T-cell (primary cell): ENCODE measurements at regions not wholly inside any gene's neighbourhood (a gene's known extent, or its start where the extent isn't known, plus 50 kb on each side); places are given as distances from the start of the nearest gene placed in this dataset.

Experiments
- ATAC-seq, 4 experiments: fragments of 200-7000 bp in 3 of 4; fragments of 150-1000 bp in 1 of 4; cut with Tn5 transposase; replicated peaks in 1 of 4; 1 replicate in 3 of 4; 2 replicates in 1 of 4; pipeline ENCODE4 v1.10.0; 2021; ENCODE audit warnings: moderate library complexity in 3 of 4, mild to moderate bottlenecking in 2 of 4, moderate number of reproducible peaks in 1 of 4
- CTCF ChIA-PET, 2 donors: fragments of 300-600 bp; sonication (Branson Sonifier 250); formaldehyde crosslinking; loops; one replicate each; lab custom pipeline; 2022; ENCODE audit warnings: antibody characterized with exemption in 2 of 2; lab: Charles Lee
- POLR2A ChIA-PET, 2 donors: fragments of 300-600 bp; sonication (Branson Sonifier 250); formaldehyde crosslinking; loops; one replicate each; lab custom pipeline; 2022; ENCODE audit warnings: antibody characterized with exemption in 2 of 2; lab: Charles Lee
- DNase-seq, 35 experiments: peaks; one replicate each; pipeline versions ENCODE4 v3.0.0 to v3.0.0-alpha.2; 2013 to 2023
- H3K27ac ChIP-seq: one replicate; pipeline ENCODE4 v1.5.1; 2013; ENCODE audit warnings: low read length
- H3K27me3 ChIP-seq, 2 experiments: replicated peaks in 1 of 2; 1 replicate in 1 of 2; 2 replicates in 1 of 2; pipeline versions ENCODE4 v1.6.1 to v1.7.0; 2013; ENCODE audit warnings: low read length in 1 of 2, mixed read lengths in 1 of 2; ENCODE audit not compliant: control insufficient read depth in 2 of 2, insufficient read depth in 2 of 2; ENCODE audit errors: extremely low read depth in 1 of 2
- H3K36me3 ChIP-seq, 2 donors: 1 replicate in 1 of 2; 2 replicates in 1 of 2; pipeline versions ENCODE4 v1.6.1 to v1.7.0; 2013; ENCODE audit warnings: low read length in 1 of 2; ENCODE audit not compliant: control insufficient read depth in 2 of 2, insufficient read depth in 1 of 2; ENCODE audit errors: extremely low read depth in 1 of 2
- H3K4me1 ChIP-seq, 2 experiments: 1 replicate in 1 of 2; 2 replicates in 1 of 2; pipeline versions ENCODE4 v1.6.1 to v1.7.0; 2013; ENCODE audit warnings: low read length in 2 of 2, mixed read lengths in 1 of 2; ENCODE audit not compliant: insufficient read depth in 2 of 2, control insufficient read depth in 1 of 2; ENCODE audit errors: extremely low read depth in 1 of 2
- H3K4me3 ChIP-seq, 2 donors: 1 replicate in 1 of 2; 2 replicates in 1 of 2; pipeline versions ENCODE4 v1.5.1 to v1.7.0; 2013; ENCODE audit warnings: mild to moderate bottlenecking in 2 of 2, low read length in 1 of 2, moderate library complexity in 1 of 2; ENCODE audit not compliant: control insufficient read depth in 1 of 2; ENCODE audit errors: extremely low read depth in 1 of 2
- H3K9me3 ChIP-seq: 2 replicates; pipeline ENCODE4 v1.7.0; 2013
- H3K27ac Mint-ChIP-seq, 2 donors: one replicate each; pipeline ENCODE4 v1.8.0; 2020 to 2021; ENCODE audit warnings: mild to moderate bottlenecking in 2 of 2, mixed read lengths in 2 of 2
- H3K27me3 Mint-ChIP-seq, 2 donors: one replicate each; pipeline ENCODE4 v1.8.0; 2021 to 2022; ENCODE audit warnings: mixed read lengths in 2 of 2
- H3K36me3 Mint-ChIP-seq: one replicate; pipeline ENCODE4 v1.8.0; 2021; ENCODE audit warnings: mixed read lengths
- H3K4me1 Mint-ChIP-seq, 3 donors: one replicate each; pipeline ENCODE4 v1.8.0; 2020 to 2022; ENCODE audit warnings: mixed read lengths in 3 of 3, mild to moderate bottlenecking in 1 of 3
- H3K4me3 Mint-ChIP-seq, 3 donors: one replicate each; pipeline ENCODE4 v1.8.0; 2020 to 2022; ENCODE audit warnings: mild to moderate bottlenecking in 3 of 3, mixed read lengths in 3 of 3, moderate library complexity in 3 of 3
- H3K9me3 Mint-ChIP-seq, 3 donors: one replicate each; pipeline ENCODE4 v1.8.0; 2020 to 2022; ENCODE audit warnings: mixed read lengths in 3 of 3
- WGBS: methylation state at CpG from one replicate; pipeline ENCODE4 v1.1.5; 2013; ENCODE audit warnings: missing lambda C conversion rate; ENCODE audit not compliant: insufficient coverage; 5-methylcytosine and 5-hydroxymethylcytosine counted together

GRCh38 chr3:64304828-64305410 is 79.7 kb upstream of the PRICKLE2 start:
- no peak overlapping the region for H3K27ac Mint-ChIP-seq
- no peak for DNase-seq

GRCh38 chr3:64303881-64304280 is 78.6 kb upstream of the PRICKLE2 start:
- no peaks in the 10 kb centered on the region for H3K36me3 Mint-ChIP-seq
- no peaks in the 10 kb centered on the region for H3K4me1 Mint-ChIP-seq
- no peak overlapping the region for H3K4me3 Mint-ChIP-seq
- POLR2A ChIA-PET = no interaction called here
- ATAC-seq (no peak), DNase-seq (no peak)
- Histone ChIP-seq H3K9me3 (no peaks in the 10 kb centered on the region), H3K4me3 (no peak overlapping the region), H3K27ac (no peak overlapping the region), H3K27me3 (no peaks in the 10 kb centered on the region), H3K36me3 (no peaks in the 10 kb centered on the region), H3K4me1 (no peaks in the 10 kb centered on the region)
- WGBS = 90% methylated on average over 5 of the region's 6 CpGs
- peaks cover 0 to 3% (median 0%) of the 10 kb centered on the region in 3 donors for H3K9me3 Mint-ChIP-seq
- peaks cover 0 to 3% of the 10 kb centered on the region in 2 donors for H3K27me3 Mint-ChIP-seq
- H3K27ac Mint-ChIP-seq = no peak overlapping the region
- CTCF ChIA-PET = no interaction called here

More at GRCh38 chr3:64304828-64305410, 79.7 kb upstream of the PRICKLE2 start:
- 74% methylated on average over 7 of the region's 8 CpGs for WGBS
- POLR2A ChIA-PET = no interaction called here
- Histone ChIP-seq H3K4me1 (no peaks in the 10 kb centered on the region), H3K9me3 (no peaks in the 10 kb centered on the region), H3K27me3 (no peaks in the 10 kb centered on the region), H3K27ac (no peak overlapping the region), H3K36me3 (no peaks in the 10 kb centered on the region), H3K4me3 (no peak overlapping the region)
- peaks cover 0 to 3% of the 10 kb centered on the region in 2 donors for H3K27me3 Mint-ChIP-seq
- no peaks in the 10 kb centered on the region for H3K9me3 Mint-ChIP-seq
- no peaks in the 10 kb centered on the region for H3K4me1 Mint-ChIP-seq
- no peaks in the 10 kb centered on the region for H3K36me3 Mint-ChIP-seq
- CTCF ChIA-PET = no interaction called here
- no peak overlapping the region for H3K4me3 Mint-ChIP-seq
- no peak for ATAC-seq

- DNase-seq (no peak), ATAC-seq (no peak)
- Histone ChIP-seq H3K4me3 (no peak overlapping the region), H3K9me3 (no peaks in the 10 kb centered on the region), H3K27ac (no peak overlapping the region), H3K27me3 (no peaks in the 10 kb centered on the region), H3K36me3 (no peaks in the 10 kb centered on the region), H3K4me1 (no peaks in the 10 kb centered on the region)
- Mint-ChIP-seq H3K36me3 (no peaks in the 10 kb centered on the region), H3K27ac (no peak overlapping the region), H3K4me1 (no peaks in the 10 kb centered on the region), H3K27me3 (peaks cover 0 to 3% of the 10 kb centered on the region in 2 donors), H3K4me3 (no peak overlapping the region), H3K9me3 (peaks cover 0 to 7% (median 0%) of the 10 kb centered on the region in 3 donors)
- ChIA-PET POLR2A (no interaction called here), CTCF (no interaction called here)
- WGBS = no CpG with 5 or more reads among the region's 6 CpGs
These were observed 78.1 kb upstream of the PRICKLE2 start for GRCh38 chr3:64303401-64303800.

- 38% methylated on average over 2 of the region's 2 CpGs for WGBS
- no peak for DNase-seq
- no peak for ATAC-seq
- no peaks in the 10 kb centered on the region for H3K36me3 ChIP-seq
- H3K27ac Mint-ChIP-seq = no peak overlapping the region
- ChIA-PET POLR2A (interaction anchor here in 1 of 2 donors (0.6 kb wide), 1 partner anchor 220 kb away, joined by 5 read pairs; no protein-coding TSS in a partner anchor), CTCF (interaction anchor here (0.5 to 0.7 kb wide), 2 partner anchors 70 to 97 kb away, joined by 3 read pairs; no protein-coding TSS in a partner anchor)
- H3K9me3 Mint-ChIP-seq = peaks cover 5 to 23% (median 11%) of the 10 kb centered on the region in 3 donors
- no peaks in the 10 kb centered on the region for H3K36me3 Mint-ChIP-seq
- no peak overlapping the region for H3K4me3 ChIP-seq
- peaks cover 0 to 3% of the 10 kb centered on the region in 2 donors for H3K27me3 Mint-ChIP-seq
- no peak overlapping the region for H3K4me3 Mint-ChIP-seq
- no peaks in the 10 kb centered on the region for H3K27me3 ChIP-seq
- no peaks in the 10 kb centered on the region for H3K4me1 Mint-ChIP-seq
- H3K4me1 ChIP-seq = no peaks in the 10 kb centered on the region
- no peak overlapping the region for H3K27ac ChIP-seq
- H3K9me3 ChIP-seq = no peaks in the 10 kb centered on the region
These were observed 76.2 kb upstream of the PRICKLE2 start for GRCh38 chr3:64301476-64301875.

GRCh38 chr3:64300790-64301423 is 75.6 kb upstream of the PRICKLE2 start:
- POLR2A ChIA-PET = interaction anchor here in 1 of 2 donors (0.6 kb wide), 1 partner anchor 220 kb away, joined by 5 read pairs; no protein-coding TSS in a partner anchor
- H3K9me3 Mint-ChIP-seq = peaks cover 5 to 23% (median 12%) of the 10 kb centered on the region in 3 donors
- no peaks in the 10 kb centered on the region for H3K4me1 Mint-ChIP-seq
- H3K36me3 Mint-ChIP-seq = no peaks in the 10 kb centered on the region
- Histone ChIP-seq H3K9me3 (no peaks in the 10 kb centered on the region), H3K4me3 (no peak overlapping the region), H3K27me3 (no peaks in the 10 kb centered on the region), H3K27ac (no peak overlapping the region), H3K36me3 (no peaks in the 10 kb centered on the region), H3K4me1 (no peaks in the 10 kb centered on the region)
- CTCF ChIA-PET = interaction anchor here (0.5 to 0.7 kb wide), 3 partner anchors 55 to 98 kb away, joined by 3 read pairs; no protein-coding TSS in a partner anchor
- WGBS = no CpG with 5 or more reads among the region's 1 CpG
- ATAC-seq = no peak
- no peak overlapping the region for H3K4me3 Mint-ChIP-seq
- peaks cover 0 to 3% of the 10 kb centered on the region in 2 donors for H3K27me3 Mint-ChIP-seq
- no peak for DNase-seq
- H3K27ac Mint-ChIP-seq = no peak overlapping the region

DNA sequence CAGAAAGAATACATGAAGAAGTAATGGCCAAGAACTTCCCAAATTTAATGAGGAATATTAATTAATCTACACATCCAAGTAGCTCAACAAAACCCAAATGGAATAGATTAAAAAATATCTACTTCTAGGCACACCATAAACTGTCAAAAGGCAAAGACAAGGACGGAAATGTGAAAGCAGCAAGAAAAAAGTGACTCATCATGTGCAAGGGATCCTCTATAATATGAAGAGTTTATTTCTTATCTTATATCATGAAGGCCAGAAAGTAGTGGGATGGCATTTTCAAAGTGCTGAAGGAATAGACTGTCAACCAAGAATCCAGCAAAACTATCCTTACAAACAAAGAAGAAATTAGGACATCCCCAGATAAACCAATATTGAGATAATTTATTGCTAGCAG is 73.9 kb upstream of the PRICKLE2 start:
- no peaks in the 10 kb centered on the region for H3K36me3 ChIP-seq
- Mint-ChIP-seq H3K27me3 (peaks cover 0 to 3% of the 10 kb centered on the region in 2 donors), H3K4me3 (no peak overlapping the region), H3K4me1 (no peaks in the 10 kb centered on the region), H3K9me3 (peaks cover 5 to 23% (median 12%) of the 10 kb centered on the region in 3 donors), H3K36me3 (no peaks in the 10 kb centered on the region), H3K27ac (no peak overlapping the region)
- ATAC-seq (no peak), DNase-seq (no peak)
- ChIA-PET CTCF (no interaction called here), POLR2A (no interaction called here)
- H3K27ac ChIP-seq = no peak overlapping the region
- no peak overlapping the region for H3K4me3 ChIP-seq
- no CpG with 5 or more reads among the region's 1 CpG for WGBS
- no peaks in the 10 kb centered on the region for H3K4me1 ChIP-seq
- no peaks in the 10 kb centered on the region for H3K27me3 ChIP-seq
- H3K9me3 ChIP-seq = no peaks in the 10 kb centered on the region
